ENCODE measurements at regions not wholly inside any gene's neighbourhood (a gene's known extent, or its start where the extent isn't known, plus 50 kb on each side); places are given as distances from the start of the nearest gene placed in this dataset.
"Not testable (repeated sequence)": the region's sequence is repeated elsewhere in the genome, so short reads cannot be mapped to it uniquely, and the experiment has no call there.

DNA sequence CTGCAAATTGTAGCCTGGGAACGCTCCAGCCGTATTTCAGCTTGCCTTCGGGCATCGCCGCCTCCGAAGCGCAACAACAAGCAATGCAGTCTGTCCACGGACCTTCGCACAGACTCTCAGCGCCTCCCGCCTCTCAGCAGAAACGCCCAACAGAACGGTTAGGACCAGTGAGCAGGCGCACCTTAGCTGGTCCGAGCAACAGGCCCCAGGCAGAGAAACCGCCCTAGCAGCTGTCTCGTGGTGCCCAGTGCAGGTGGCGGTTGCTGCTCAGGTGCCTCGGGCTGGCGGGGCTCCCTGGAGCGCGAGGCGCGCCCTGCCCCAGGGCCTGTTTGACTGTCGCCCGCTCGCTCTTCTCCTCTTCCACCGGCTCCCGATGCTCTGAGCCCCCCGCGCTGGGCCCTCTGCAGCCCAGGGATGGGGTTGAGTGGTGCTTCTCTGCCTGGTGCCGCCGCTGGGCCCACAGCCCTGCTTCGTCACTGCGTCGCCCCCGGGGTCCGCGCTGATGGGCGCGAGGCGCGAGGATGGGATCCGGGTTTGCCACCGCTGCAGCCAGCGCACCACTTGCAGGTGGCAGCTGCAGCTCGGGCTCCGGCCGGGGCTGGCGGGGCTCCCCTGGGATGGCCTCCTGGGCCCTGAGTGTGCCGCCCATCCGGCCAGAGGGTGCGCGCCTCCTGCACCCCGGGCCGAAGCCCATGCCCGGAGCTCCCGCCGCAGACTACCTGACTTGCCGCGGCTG, 268.4 kb upstream of the FRG2C start:
- no peak for DNase-seq

- DNase-seq = no peak
These were observed 267.8 kb upstream of the FRG2C start for GRCh38 chr3:75396316-75396802.

DNA sequence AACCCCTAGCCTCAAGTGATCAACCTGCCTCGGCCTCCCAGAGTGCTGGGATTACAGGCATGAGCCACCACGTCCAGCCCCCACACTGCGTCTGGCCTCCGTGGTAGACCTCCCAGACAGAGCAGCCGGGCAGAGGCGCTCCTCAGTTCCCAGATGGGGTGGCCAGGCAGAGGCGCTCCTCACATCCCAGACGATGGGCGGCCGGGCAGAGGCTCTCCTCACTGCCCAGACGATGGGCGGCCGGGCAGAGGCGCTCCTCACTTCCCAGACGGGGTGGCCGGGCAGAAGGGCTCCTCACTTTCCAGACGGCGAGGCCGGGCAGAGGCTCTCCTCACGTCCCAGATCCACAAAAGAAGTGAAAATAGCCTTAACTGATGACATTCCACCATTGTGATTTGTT, 266.6 kb upstream of the FRG2C start:
- DNase-seq = not testable (repeated sequence)

DNA sequence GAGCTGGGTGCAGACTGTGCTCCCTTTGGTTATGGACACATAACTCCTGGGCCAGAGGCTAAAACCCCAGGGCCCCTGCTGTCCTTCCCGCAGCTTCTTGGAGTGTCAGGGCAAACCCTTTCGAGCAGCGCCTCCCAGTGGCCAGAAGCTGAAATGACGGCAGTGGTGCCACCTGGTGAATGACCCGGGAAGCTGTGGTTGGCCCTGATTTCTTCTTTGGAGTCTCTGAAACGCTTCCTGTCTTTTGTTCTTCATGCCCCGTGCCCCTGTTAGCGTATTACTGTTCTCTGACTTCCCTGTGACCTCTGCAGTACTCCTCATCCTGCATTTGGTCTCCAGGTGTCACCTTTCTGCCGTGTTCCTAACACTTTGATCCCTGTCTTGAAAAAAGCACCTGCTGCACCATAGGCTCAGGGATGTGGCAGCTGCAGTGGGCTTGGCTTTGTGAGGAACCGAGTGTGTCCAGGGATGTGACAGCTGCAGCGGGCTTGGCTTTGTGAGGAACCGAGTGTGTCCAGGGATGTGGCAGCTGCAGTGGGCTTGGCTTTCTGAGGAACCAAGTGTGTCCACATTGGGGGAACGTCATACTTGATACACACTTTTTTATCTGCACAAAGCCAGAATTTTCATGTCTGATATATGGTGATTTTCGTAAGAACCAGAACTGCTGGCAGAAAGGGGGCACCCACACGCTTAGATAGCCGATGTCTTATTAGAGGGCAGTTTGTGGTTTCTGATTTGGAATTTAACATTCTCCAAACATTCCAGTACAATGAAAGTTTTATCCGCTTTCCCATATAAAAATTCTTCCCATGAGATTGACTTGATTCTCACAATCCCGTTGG, 241.8 kb upstream of the FRG2C start:
- DNase-seq = not testable (repeated sequence)

DNA sequence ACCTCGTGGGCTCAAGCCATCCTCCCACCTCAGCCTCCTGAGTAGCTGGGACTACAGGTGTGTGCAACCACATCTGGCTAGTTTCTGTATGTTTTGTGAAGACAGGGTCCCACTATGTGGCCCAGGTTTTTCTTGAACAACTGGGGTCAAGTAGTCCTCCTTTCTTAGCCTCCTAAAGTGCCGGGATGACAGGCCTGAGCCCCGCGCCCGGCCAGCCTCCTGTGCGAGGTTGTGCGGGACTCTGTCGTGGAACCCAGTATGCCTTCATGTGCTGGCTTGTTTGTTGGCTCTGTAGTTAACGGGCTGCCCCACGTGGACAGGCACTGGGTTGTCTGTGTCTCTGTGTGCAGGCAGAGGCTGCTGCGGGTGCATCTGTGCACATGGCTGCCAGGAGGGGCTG, 238.7 kb upstream of the FRG2C start:
- DNase-seq = not testable (repeated sequence)

- DNase-seq = not testable (repeated sequence)
These were observed 236.6 kb upstream of the FRG2C start for GRCh38 chr3:75427486-75427885.

DNA sequence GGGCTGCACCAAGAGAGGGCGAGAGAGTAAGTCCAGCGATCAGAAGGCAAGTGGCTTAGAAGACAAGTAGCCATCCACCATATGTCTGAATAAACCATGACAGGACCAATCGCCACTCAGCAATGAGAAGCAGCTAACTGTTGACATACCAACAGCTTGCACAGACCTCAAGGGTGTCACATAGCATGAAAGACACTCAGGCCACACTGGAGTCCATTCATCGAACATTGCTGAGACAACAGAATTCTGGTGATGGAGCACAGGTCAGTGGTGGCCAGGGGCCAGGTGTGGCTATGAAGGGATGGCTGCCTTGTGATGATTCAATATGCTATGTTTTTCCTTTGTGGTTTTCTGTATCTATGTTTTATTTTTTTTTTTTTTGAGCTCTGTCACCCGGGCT, 236.2 kb upstream of the FRG2C start:
- DNase-seq = not testable (repeated sequence)

DNA sequence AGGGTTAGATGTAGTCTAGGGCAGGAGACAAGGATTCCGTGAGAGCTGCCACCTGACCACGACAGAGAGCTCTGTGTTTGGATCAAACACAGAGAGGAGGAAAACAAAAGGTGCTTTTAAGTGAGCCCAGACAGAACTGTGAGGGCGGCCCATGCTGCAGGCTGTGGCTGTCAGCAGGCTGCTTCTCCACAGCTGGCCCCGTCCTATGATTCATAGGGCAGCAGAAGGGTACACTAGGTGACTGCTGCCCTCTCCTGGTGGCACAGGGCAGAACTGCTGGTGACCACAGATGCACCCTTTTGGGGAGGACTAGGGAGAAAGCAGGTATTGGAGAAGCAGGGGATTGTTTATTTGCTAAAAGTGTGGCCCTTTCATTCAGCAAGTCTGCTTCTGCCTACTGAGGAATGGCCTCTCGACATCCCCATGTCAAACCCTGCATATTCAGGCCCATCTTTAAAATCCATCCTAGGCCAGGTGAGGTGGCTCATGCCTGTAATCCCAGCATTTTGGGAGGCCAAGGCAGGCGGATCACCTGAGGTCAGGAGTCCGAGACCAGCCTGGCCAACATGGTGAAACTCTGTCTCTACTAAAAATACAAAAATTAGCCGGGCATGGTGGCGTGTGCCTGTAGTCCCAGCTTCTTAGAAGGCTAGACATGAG, 234.4 kb upstream of the FRG2C start:
- peak; percentile 80 for DNase-seq

DNA sequence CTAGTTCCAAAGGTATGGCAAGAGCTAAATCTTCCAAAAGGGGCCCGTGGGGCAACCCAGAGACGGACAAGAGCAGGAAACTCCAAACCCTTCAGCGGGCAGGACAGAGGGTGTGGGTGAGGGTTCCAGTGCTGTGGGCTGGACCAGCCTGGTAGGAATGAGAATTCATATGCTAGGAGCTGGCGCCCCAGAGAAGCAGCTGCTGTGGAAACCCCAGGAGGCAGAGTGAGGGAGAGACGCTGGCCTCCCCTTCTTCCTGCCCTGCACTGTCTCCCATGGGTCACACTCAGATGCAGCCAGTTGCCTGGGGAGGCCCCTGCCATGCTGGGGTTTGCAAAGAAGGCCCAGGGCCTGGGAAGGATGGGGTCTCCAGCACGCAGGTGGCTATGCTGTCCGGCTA, 233.7 kb upstream of the FRG2C start:
- not testable (repeated sequence) for DNase-seq

DNA sequence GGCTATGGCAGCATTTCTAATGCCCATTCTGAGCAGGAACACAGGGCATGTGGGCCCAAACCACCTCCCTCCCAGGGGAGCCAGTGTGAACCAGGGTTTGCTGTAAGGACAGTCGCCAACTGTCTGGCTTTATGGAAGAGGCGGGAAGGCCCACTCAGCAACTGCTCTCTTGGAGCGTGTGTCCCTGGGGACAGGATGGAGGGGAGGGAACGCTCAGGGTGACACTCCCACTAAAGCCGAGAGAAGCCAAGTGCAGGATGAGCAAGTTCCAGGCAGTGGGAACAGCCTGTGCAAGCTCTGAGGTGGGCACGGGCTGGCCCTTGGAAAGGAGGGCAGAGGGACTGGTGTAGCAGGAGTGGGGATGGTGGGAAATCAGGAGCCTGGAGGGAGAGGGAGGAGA, 233.0 kb upstream of the FRG2C start:
- not testable (repeated sequence) for DNase-seq

DNA sequence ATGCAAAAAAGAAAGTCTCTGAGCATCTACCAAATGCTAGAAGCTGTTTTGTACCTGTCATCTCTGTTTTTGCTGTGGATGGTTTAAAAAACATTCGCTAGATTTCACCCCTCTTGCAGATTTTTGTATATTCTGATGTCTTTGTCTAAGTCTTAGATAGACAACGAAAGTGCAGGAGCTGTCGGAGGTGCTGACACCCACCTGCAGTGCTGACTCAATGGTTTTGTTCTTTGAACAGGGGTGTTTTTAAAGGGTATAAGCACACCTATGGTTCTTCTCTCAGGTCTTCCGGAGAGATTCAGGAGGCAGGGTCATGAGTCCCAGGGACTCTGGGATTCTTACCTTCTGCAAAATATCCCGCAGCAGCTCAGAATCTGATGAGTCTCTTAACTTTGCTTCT, 231.7 kb upstream of the FRG2C start:
- peak; percentile 25 for DNase-seq

- not testable (repeated sequence) for DNase-seq
These were observed 231.2 kb upstream of the FRG2C start for GRCh38 chr3:75432885-75433284.

DNA sequence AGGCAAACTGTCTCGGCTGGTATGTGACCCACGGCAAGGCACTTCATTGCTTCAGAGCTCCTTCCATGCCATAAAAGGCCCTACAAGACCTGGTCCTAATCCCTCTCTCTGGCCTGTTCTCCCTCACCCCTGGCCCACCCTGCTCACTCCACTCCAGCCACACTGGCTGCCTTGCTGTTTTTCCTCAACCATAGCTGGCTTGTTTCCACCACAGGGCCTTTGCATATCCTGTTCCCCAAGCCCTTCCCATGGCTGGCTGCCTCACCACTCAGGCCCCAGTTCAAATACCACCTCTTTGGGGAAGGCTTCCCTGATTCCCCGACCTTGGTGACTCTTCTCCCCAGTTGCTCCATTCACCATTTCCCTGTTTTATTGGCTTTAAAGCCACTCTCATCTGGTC, 230.8 kb upstream of the FRG2C start:
- DNase-seq = not testable (repeated sequence)

GRCh38 chr3:75434276-75434912, 229.7 kb upstream of the FRG2C start:
- DNase-seq = peak; percentile 37

GRCh38 chr3:75434913-75435793, 229.0 kb upstream of the FRG2C start:
- peak; percentile 97 for DNase-seq

GRCh38 chr3:75435794-75436400, 228.2 kb upstream of the FRG2C start:
- DNase-seq = not testable (repeated sequence)

DNA sequence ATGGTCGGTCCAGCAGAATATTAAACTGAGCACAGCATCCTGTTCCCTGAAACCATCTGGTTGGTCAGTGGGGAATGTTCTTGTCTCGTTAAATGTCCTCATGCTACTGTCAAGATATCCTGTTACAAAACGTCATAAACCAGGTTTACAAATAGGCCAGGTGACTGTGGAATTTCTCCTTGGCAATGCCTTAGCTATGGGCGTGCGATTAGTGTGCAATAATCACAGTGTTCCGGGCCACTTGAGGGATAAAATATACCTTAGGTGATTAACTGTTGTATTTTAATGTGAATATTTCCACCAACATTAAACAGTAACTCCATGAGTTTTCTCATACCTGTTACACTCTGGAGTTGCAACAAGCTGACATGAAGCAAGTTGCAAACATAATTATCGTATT, 223.1 kb upstream of the FRG2C start:
- DNase-seq = not testable (repeated sequence)

DNA sequence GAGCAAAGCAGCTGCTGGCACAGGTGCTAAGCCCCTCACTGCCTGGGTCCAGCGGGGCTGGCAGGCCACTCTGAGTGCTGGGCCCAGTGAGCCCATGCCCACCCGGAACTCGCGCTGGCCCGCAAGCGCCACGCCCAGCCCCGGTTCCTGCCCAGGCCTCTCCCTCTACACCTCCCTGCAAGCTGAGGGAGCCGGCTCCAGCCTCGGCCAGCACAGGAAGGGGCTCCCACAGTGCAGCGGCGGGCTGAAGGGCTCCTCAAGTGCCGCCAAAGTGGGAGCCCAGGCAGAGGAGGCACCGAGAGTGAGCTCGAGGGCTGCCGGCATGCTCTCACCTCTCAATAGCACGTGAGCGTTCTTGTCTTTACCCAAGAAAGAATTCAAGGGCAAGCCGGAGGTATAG, 219.5 kb upstream of the FRG2C start:
- DNase-seq = not testable (repeated sequence)

DNA sequence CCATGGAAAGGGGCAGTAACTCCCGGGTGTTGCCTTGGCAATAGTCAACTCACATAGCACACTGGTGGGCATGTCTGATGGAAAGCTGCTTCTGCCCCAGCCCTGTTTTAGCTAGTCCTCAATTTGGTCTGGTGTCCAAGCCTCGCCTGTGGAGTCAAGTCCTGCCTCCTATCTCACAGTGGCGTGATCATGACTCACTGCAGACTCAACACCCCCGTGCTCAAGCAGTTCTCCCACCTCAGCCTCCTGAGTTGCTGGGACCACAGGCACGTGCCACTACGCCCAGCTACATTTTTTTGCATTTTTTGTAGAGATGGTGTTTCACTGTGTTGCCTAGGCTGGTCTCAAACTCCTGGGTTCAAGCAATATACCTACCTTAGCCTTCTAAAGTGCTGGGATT, 218.9 kb upstream of the FRG2C start:
- DNase-seq = not testable (repeated sequence)

GRCh38 chr3:75446948-75447347, 217.2 kb upstream of the FRG2C start:
- not testable (repeated sequence) for DNase-seq

DNA sequence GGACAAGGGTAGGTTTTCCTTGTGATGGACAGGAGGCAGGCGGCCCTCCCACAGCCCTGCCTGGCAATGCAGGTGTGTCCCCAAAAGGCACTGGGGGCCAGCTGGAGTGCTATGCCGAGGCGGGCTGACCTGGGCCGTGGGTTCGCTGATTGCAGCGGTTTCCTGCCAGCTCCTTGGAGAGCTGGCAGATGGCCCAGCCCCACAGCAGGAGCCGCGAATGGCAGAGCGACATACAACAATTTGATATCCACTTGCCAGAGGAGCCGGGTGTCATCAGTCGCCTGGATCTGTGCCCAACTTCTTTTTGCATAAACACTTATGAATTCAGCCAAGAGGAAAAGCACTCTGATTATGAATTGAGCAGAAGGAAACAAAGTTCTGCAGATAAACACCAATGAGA, 210.8 kb upstream of the FRG2C start:
- DNase-seq = peak; percentile 95
